Calu3 (cell line): ENCODE measurements at regions not wholly inside any gene's neighbourhood (a gene's known extent, or its start where the extent isn't known, plus 50 kb on each side); places are given as distances from the start of the nearest gene placed in this dataset.

Experiments used
- BruUV-seq: library from RNA; stranded (reverse); fragments of 400-500 nt; replicated peaks from 2 replicates; lab custom pipeline; 2021; lab: Mats Ljungman, UMichigan
- CTCF ChIA-PET: fragments of 300-600 bp; sonication (Branson Sonifier 250); formaldehyde crosslinking; loops from one replicate; lab custom pipeline; 2022; ENCODE audit warnings: antibody characterized with exemption; lab: Charles Lee
- DNase-seq: peaks from one replicate; pipeline ENCODE4 v3.0.0; 2022
- H3K27ac Mint-ChIP-seq: one replicate; pipeline ENCODE4 v1.8.0; 2022; ENCODE audit warnings: mixed read lengths; ENCODE audit not compliant: unreplicated experiment
- H3K27me3 Mint-ChIP-seq: one replicate; pipeline ENCODE4 v1.8.0; 2022; ENCODE audit warnings: mixed read lengths; ENCODE audit not compliant: unreplicated experiment
- H3K36me3 Mint-ChIP-seq: one replicate; pipeline ENCODE4 v1.8.0; 2022; ENCODE audit warnings: mild to moderate bottlenecking, moderate library complexity, mixed read lengths; ENCODE audit not compliant: insufficient read depth, unreplicated experiment
- H3K4me1 Mint-ChIP-seq: one replicate; pipeline ENCODE4 v1.8.0; 2022; ENCODE audit warnings: mild to moderate bottlenecking, low read depth, mixed read lengths; ENCODE audit not compliant: unreplicated experiment
- H3K4me3 Mint-ChIP-seq: one replicate; pipeline ENCODE4 v1.8.0; 2022; ENCODE audit warnings: mild to moderate bottlenecking, low read depth, moderate library complexity, mixed read lengths; ENCODE audit not compliant: unreplicated experiment
- H3K9me3 Mint-ChIP-seq: one replicate; pipeline ENCODE4 v1.8.0; 2022; ENCODE audit warnings: low read depth, mixed read lengths; ENCODE audit not compliant: unreplicated experiment
- intact Hi-C: fragments of 100-400 bp; cut with micrococcal nuclease; formaldehyde crosslinking; loops from one replicate; pipeline ENCODE4 v1.10.0; 2022; ENCODE audit not compliant: unreplicated experiment
- TF ChIP-seq, protein P1 (sequence below): fragments of 200-600 bp; IDR thresholded peaks from one replicate; pipeline ENCODE4 v1.8.0; 2022; ENCODE audit warnings: antibody characterized with exemption; ENCODE audit not compliant: unreplicated experiment

DNA sequence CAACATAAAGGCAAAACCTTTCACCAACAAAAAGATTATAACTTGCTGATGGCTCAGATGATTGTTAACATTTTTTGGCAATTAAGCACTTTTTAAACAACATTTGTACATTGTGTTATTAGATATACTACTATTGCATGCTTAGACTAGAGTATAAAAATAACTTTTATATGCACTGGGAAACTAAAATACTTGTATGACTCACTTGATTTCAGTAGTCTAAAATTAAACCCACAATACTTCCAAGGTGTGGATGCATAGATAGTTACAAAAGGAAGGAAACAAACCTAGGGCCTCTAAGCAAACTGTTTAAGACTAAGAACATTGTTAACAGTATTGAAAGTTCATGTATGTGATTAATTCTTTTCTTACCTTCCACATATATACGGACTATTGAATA lies 1521.5 kb downstream of the OTOL1 start:
- no peak for DNase-seq
- Mint-ChIP-seq H3K9me3 (peaks cover 3% of the 10 kb centered on the region), H3K27me3 (no peaks in the 10 kb centered on the region), H3K4me3 (no peak overlapping the region), H3K27ac (no peak overlapping the region), H3K4me1 (no peaks in the 10 kb centered on the region), H3K36me3 (no peaks in the 10 kb centered on the region)
- TF ChIP-seq, protein P1, sequence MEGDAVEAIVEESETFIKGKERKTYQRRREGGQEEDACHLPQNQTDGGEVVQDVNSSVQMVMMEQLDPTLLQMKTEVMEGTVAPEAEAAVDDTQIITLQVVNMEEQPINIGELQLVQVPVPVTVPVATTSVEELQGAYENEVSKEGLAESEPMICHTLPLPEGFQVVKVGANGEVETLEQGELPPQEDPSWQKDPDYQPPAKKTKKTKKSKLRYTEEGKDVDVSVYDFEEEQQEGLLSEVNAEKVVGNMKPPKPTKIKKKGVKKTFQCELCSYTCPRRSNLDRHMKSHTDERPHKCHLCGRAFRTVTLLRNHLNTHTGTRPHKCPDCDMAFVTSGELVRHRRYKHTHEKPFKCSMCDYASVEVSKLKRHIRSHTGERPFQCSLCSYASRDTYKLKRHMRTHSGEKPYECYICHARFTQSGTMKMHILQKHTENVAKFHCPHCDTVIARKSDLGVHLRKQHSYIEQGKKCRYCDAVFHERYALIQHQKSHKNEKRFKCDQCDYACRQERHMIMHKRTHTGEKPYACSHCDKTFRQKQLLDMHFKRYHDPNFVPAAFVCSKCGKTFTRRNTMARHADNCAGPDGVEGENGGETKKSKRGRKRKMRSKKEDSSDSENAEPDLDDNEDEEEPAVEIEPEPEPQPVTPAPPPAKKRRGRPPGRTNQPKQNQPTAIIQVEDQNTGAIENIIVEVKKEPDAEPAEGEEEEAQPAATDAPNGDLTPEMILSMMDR, result no peak
- BruUV-seq, result no TSS peak
- intact Hi-C loops, result no loop called here
- CTCF ChIA-PET, result no interaction called here

DNA sequence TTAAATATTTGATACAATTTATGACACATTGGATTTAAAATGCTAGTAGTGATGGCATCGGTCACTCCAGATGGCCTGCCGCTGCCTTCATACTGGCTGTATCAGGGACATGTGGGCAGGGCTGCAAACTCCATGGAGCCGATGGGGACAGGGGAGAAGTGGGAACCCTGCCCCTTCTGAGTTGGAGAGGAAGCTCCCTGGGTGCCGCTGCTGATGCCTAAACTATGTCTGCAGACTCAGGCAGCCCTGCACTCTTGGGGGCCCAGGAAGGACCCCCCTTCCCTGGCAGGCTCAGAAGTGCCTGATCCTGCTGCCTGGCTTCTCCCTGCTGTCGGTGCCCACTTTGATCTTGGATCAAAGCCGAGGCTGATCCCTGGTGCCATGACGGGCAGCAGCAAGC lies 1522.1 kb downstream of the OTOL1 start:
- TF ChIP-seq, protein P1, result no peak
- H3K4me3 Mint-ChIP-seq, result no peak overlapping the region
- intact Hi-C loops, result no loop called here
- H3K36me3 Mint-ChIP-seq, result no peaks in the 10 kb centered on the region
- no peak for DNase-seq
- no peaks in the 10 kb centered on the region for H3K27me3 Mint-ChIP-seq
- H3K27ac Mint-ChIP-seq, result no peak overlapping the region
- no TSS peak for BruUV-seq
- H3K9me3 Mint-ChIP-seq, result peaks cover 3% of the 10 kb centered on the region
- CTCF ChIA-PET, result interaction anchor here (0.8 kb wide), 1 partner anchor 1554 kb away, joined by 8 read pairs; no protein-coding TSS in a partner anchor
- no peaks in the 10 kb centered on the region for H3K4me1 Mint-ChIP-seq

DNA sequence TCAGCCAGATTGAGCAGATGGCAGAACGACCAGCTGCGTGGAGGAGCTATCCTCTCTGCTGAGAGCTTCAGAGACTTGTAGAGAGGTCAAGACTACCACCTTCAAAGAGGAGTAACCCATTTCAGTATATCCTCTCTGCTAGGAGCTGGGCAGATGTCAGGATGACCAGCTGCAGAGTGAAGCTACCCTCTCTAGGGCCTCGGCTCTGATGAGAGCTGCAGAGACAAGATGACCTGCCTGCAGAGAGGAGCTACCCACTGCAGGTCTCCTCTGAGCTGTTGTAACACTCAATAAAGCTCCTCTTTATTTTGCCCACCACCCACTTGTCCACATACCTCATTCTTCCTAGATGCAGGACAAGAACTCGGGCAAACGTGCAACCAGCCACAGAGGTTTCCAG lies 1522.7 kb downstream of the OTOL1 start:
- intact Hi-C loops, result no loop called here
- peaks cover 3% of the 10 kb centered on the region for H3K9me3 Mint-ChIP-seq
- CTCF ChIA-PET, result interaction anchor here (0.8 kb wide), 1 partner anchor 1554 kb away, joined by 8 read pairs; no protein-coding TSS in a partner anchor
- TF ChIP-seq, protein P1, result no peak
- no peak overlapping the region for H3K27ac Mint-ChIP-seq
- H3K27me3 Mint-ChIP-seq, result no peaks in the 10 kb centered on the region
- H3K36me3 Mint-ChIP-seq, result no peaks in the 10 kb centered on the region
- BruUV-seq, result no TSS peak
- no peak overlapping the region for H3K4me3 Mint-ChIP-seq
- no peaks in the 10 kb centered on the region for H3K4me1 Mint-ChIP-seq
- no peak for DNase-seq

DNA sequence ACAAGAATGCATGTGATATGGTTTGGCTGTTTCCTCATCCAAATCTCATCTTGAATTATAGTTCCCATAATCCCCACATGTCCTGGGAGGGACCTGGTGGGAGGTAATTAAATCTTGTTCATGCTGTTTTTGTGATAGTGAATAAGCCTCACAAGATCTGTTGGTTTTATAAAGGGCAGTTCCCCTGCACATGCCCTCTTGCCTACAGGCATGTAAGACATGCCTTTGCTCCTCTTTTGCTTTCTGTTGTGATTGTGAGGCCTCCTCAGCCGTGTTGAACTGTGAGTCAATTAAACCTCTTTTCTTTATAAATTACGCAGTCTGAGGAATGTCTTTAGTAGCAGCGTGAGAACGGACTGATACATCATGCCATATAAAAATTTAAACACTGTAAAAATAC lies 1537.0 kb downstream of the OTOL1 start:
- CTCF ChIA-PET, result no interaction called here
- Mint-ChIP-seq H3K27ac (no peak overlapping the region), H3K4me1 (peaks cover 9% of the 10 kb centered on the region), H3K9me3 (no peaks in the 10 kb centered on the region), H3K4me3 (no peak overlapping the region), H3K27me3 (no peaks in the 10 kb centered on the region), H3K36me3 (no peaks in the 10 kb centered on the region)
- intact Hi-C loops, result loop anchor here (10.0 kb wide), 2 partner anchors 739 to 1119 kb away; no protein-coding TSS in a partner anchor
- TF ChIP-seq, protein P1, result no peak
- BruUV-seq, result no TSS peak
- no peak for DNase-seq
